ENCODE measurements at regions not wholly inside any gene's neighbourhood (a gene's known extent, or its start where the extent isn't known, plus 50 kb on each side); places are given as distances from the start of the nearest gene placed in this dataset.

DNA sequence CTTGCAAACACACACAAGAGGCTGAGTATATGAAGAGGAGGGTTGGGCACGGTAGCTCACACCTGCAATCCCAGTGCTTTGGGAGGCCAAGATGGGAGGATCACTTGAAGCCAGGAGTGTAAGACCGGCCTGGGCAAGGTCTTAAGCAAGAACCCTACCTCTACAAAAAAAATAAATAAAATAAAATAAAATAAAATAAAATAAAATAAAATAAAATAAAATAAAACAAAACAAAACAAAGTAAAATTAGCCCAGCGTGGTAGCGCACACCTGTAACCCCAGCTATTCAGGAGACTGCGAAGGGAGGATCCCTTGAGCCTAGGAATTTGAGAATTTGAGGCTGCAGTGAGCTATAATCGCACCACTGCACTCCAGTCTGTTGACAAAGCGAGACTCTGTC is 337.9 kb downstream of the SHANK2 start:
- TF ChIP-seq ZFX (IDR thresholded peaks at IDR 0.05; ENCODE audit: borderline replicate concordance) (no peak), CTCF (IDR thresholded peaks at IDR 0.05) (no peak)
- H3K27ac ChIP-seq: no peak overlapping the region

DNA sequence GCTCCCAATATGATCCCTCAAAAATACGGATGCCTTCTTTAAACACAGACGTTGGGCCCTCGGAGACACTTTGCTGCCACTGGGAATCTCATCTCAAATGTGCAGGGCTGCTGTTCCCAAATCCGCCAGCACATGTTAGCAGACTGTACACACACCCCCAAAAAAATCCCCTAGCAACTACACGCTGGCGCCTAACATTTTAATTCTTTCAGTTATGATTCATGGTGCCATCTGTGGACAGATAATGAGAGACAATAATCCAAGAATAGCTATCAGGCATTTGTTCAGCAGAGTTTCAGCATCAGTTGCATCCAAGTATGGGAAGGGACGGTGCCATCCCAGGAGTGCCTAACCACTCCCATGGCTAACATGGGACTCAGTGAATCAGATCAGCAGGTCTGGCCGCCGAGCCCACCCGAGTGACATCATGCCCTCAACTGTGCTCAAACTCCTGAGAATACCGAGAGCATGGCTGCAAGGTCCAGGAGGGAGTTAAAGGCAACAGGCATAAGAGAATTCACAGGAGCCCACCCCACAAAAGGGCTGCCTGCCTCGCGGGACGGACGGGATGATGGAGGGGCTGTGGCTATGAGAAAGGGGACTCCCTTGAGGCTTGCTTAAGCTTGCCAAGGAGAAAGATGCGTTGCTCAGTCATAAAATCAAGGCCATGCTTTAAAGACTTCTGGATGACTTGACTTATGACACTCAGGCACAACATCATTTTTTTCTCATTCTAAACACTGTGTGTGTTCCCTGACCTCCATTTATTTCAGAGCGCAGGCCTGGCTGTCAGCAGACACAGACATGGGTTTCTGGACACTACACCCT is 337.0 kb downstream of the SHANK2 start:
- no peak for TF ChIP-seq CTCF (IDR thresholded peaks at IDR 0.05)
- no peak for TF ChIP-seq ZFX (IDR thresholded peaks at IDR 0.05; ENCODE audit: borderline replicate concordance)
- H3K27ac ChIP-seq: no peak overlapping the region

GRCh38 chr11:70916351-70916750 is 336.0 kb downstream of the SHANK2 start:
- TF ChIP-seq ZFX (IDR thresholded peaks at IDR 0.05; ENCODE audit: borderline replicate concordance): no peak
- no peak for TF ChIP-seq CTCF (IDR thresholded peaks at IDR 0.05)
- no peak overlapping the region for H3K27ac ChIP-seq

DNA sequence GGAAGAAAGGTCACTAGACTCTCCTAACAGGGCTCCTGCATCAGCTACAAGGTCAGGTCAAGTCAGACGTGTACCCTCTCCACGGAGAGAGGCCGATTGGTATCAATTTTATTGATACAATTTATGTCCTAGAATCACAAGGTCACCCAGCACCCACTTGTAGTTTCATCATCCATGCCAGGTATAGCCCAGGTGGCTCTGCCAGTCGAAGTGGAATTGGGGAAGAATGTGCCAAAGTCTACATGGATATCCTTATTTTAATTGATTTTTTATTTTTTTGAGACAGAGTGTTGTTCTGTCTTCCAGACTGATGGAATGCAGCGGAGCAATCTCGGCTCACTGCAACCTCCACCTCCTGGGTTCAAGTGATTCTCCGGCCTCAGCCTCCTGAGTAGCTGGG is 334.1 kb downstream of the SHANK2 start:
- no peak overlapping the region for H3K27ac ChIP-seq
- TF ChIP-seq ZFX (IDR thresholded peaks at IDR 0.05; ENCODE audit: borderline replicate concordance) (no peak), CTCF (IDR thresholded peaks at IDR 0.05) (no peak)

DNA sequence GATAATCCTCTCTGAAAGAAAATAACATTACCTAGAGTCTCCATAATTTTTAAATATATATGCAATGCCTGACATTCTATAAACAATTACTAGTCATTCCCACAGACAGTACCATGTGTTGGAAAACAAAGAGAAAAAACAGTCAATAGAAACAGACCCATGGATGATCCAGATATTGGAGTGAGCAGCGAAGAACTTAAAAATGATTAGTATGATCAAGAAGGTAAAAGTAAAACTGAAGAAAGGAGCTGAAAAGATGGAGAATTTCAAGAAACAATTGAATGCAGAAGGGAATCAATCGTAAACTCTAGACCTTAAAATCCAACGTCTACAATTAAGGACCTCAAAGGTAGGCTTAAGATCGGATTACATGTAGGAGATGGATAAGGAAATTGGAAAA is 330.6 kb downstream of the SHANK2 start:
- no peak overlapping the region for H3K27ac ChIP-seq
- no peak for TF ChIP-seq CTCF (IDR thresholded peaks at IDR 0.05)
- TF ChIP-seq ZFX (IDR thresholded peaks at IDR 0.05; ENCODE audit: borderline replicate concordance): no peak

DNA sequence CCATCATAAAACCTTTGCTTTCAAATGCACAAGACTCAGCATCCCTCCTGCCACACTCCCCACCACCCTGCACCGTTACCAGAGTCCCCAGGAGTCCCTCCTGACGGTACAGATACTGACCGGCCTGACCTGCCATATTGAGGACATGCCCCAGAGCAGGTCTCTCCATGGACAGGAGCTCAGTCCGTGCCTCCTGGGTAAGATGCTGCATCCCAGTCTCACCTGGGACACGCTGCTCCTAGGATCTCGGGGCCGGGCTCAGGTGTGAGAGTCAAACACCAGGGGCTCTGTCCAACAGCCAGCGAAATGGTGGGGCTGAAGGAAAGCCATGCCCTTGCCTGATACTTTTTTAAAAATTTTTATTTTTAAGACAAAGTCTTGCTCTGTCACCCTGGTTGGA is 328.3 kb downstream of the SHANK2 start:
- TF ChIP-seq ZFX (IDR thresholded peaks at IDR 0.05; ENCODE audit: borderline replicate concordance) (no peak), CTCF (IDR thresholded peaks at IDR 0.05) (no peak)
- H3K27ac ChIP-seq: no peak overlapping the region

DNA sequence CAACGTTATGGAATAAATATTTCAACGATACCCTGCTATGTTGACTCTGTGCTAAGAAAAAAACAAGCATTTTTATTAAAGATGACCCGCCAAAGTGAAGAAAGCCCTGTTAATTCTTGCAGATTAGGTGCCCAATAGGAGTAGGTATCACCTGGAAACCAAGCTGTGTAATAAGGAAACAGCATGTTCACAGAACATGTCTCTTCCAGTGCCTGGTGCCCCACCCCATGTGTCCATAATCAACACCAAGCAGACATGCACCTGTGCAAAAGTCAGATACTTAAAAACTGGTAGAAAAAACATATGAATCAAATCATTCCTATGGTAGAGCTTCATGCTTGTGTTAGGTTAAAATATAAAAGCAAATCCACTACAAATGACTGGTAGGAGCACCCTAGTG is 327.1 kb downstream of the SHANK2 start:
- no peak overlapping the region for H3K27ac ChIP-seq
- TF ChIP-seq ZFX (IDR thresholded peaks at IDR 0.05; ENCODE audit: borderline replicate concordance) (no peak), CTCF (IDR thresholded peaks at IDR 0.05) (no peak)
